Thoracic aorta (tissue), 2 donors: ENCODE measurements at regions not wholly inside any gene's neighbourhood (a gene's known extent, or its start where the extent isn't known, plus 50 kb on each side); places are given as distances from the start of the nearest gene placed in this dataset.

Experiments
- ATAC-seq: fragments of 150-250 bp; one replicate; pipeline ENCODE4 v1.8.0; 2017; ENCODE audit warnings: low read depth; ENCODE audit not compliant: insufficient number of reproducible peaks, low FRiP score
- DNase-seq: peaks from one replicate; pipeline ENCODE4 v3.0.0-alpha.2; 2020; ENCODE audit warnings: low spot score
- H3K27ac ChIP-seq, 2 donors: fragments of 200-600 bp; sonication (generic); 1 replicate in 1 of 2; 2 replicates in 1 of 2; pipeline ENCODE4 v1.5.1; 2016; ENCODE audit warnings: mild to moderate bottlenecking in 2 of 2, moderate library complexity in 2 of 2
- H3K27me3 ChIP-seq: fragments of 200-600 bp; sonication (generic); replicated peaks from 2 replicates; pipeline ENCODE4 v1.6.0; 2016; ENCODE audit warnings: mild to moderate bottlenecking; ENCODE audit not compliant: insufficient read depth
- H3K36me3 ChIP-seq: fragments of 200-600 bp; sonication (generic); one replicate; pipeline ENCODE4 v1.5.1; 2016
- H3K4me1 ChIP-seq, 2 donors: fragments of 200-600 bp; sonication (generic); 1 replicate in 1 of 2; 2 replicates in 1 of 2; pipeline versions ENCODE4 v1.5.1 to v1.6.0; 2016; ENCODE audit warnings: low read depth in 2 of 2, mild to moderate bottlenecking in 1 of 2; ENCODE audit not compliant: control insufficient read depth in 1 of 2
- H3K4me3 ChIP-seq: fragments of 200-600 bp; sonication (generic); 2 replicates; pipeline ENCODE4 v1.5.1; 2016; ENCODE audit warnings: mild to moderate bottlenecking
- H3K9me3 ChIP-seq: fragments of 200-600 bp; sonication (generic); 2 replicates; pipeline ENCODE4 v1.5.1; 2016
- CTCF ChIP-seq: fragments of 200-600 bp; sonication (generic); IDR thresholded peaks from one replicate; pipeline ENCODE4 v1.5.1; 2019; ENCODE audit warnings: antibody characterized with exemption

GRCh38 chr18:1604751-1605150 is 700.1 kb downstream of the ADCYAP1 start:
- Histone ChIP-seq H3K27me3 (no peaks in the 10 kb centered on the region), H3K4me3 (no peak overlapping the region), H3K9me3 (no peaks in the 10 kb centered on the region), H3K4me1 (no peaks in the 10 kb centered on the region), H3K27ac (no peak overlapping the region), H3K36me3 (no peaks in the 10 kb centered on the region)
- ATAC-seq (no peak), DNase-seq (no peak)
- TF ChIP-seq CTCF, result no peak

GRCh38 chr18:1618364-1618763 is 713.7 kb downstream of the ADCYAP1 start:
- no peaks in the 10 kb centered on the region for H3K27me3 ChIP-seq
- no peak for ATAC-seq
- TF ChIP-seq CTCF, result no peak
- no peak overlapping the region for H3K4me3 ChIP-seq
- no peak for DNase-seq
- H3K4me1 ChIP-seq, result no peaks in the 10 kb centered on the region
- H3K27ac ChIP-seq, result no peak overlapping the region
- H3K36me3 ChIP-seq, result no peaks in the 10 kb centered on the region
- H3K9me3 ChIP-seq, result no peaks in the 10 kb centered on the region

GRCh38 chr18:1619507-1619906 is 714.8 kb downstream of the ADCYAP1 start:
- no peak for TF ChIP-seq CTCF
- Histone ChIP-seq H3K4me3 (no peak overlapping the region), H3K27me3 (no peaks in the 10 kb centered on the region), H3K9me3 (no peaks in the 10 kb centered on the region), H3K4me1 (no peaks in the 10 kb centered on the region), H3K36me3 (no peaks in the 10 kb centered on the region), H3K27ac (no peak overlapping the region)
- DNase-seq (no peak), ATAC-seq (no peak)

- no peak for ATAC-seq
- no peak overlapping the region for H3K27ac ChIP-seq
- no peak for DNase-seq
- H3K36me3 ChIP-seq, result no peaks in the 10 kb centered on the region
- no peaks in the 10 kb centered on the region for H3K27me3 ChIP-seq
- TF ChIP-seq CTCF, result no peak
- H3K4me3 ChIP-seq, result no peak overlapping the region
- H3K9me3 ChIP-seq, result no peaks in the 10 kb centered on the region
- no peaks in the 10 kb centered on the region for H3K4me1 ChIP-seq
Measured at GRCh38 chr18:1624612-1625011, 719.9 kb downstream of the ADCYAP1 start.

- Histone ChIP-seq H3K4me3 (no peak overlapping the region), H3K4me1 (no peaks in the 10 kb centered on the region), H3K36me3 (no peaks in the 10 kb centered on the region), H3K9me3 (peaks cover 3% of the 10 kb centered on the region), H3K27ac (no peak overlapping the region), H3K27me3 (no peaks in the 10 kb centered on the region)
- TF ChIP-seq CTCF, result no peak
- ATAC-seq (no peak), DNase-seq (no peak)
Measured at GRCh38 chr18:1627494-1627893, 722.8 kb downstream of the ADCYAP1 start.
